Endothelial cell of umbilical vein (primary cell): ENCODE measurements at regions not wholly inside any gene's neighbourhood (a gene's known extent, or its start where the extent isn't known, plus 50 kb on each side); places are given as distances from the start of the nearest gene placed in this dataset.

ENCODE experiments used
- BruUV-seq: library from RNA; stranded (reverse); fragments of 400-500 nt; replicated peaks from 2 replicates; lab custom pipeline; 2021; lab: Mats Ljungman, UMichigan
- CTCF ChIA-PET: fragments of 300-600, 350-600 bp; sonication (Branson Sonifier 250); formaldehyde crosslinking; loops from one replicate; lab custom pipeline; 2021; ENCODE audit warnings: antibody characterized with exemption, inconsistent platforms; lab: Charles Lee
- POLR2A ChIA-PET: fragments of 300-600, 350-600 bp; sonication (Branson Sonifier 250); formaldehyde crosslinking; loops from one replicate; lab custom pipeline; 2021; ENCODE audit warnings: antibody characterized with exemption, inconsistent platforms; lab: Charles Lee
- DNase-seq: peaks from one replicate; pipeline ENCODE4 v3.0.0-alpha.2; 2011; ENCODE audit warnings: low read depth, low spot score
- FAIRE-seq: peaks from 2 replicates; lab custom pipeline; 2011; peaks lifted over from hg19 to GRCh38; lab: Jason Lieb, UNC
- H2AFZ ChIP-seq: 2 replicates; pipeline ENCODE4 v1.6.0; 2012; ENCODE audit warnings: low read depth, low read length, control low read depth, inconsistent platforms
- H3K27ac ChIP-seq: 2 replicates; pipeline ENCODE4 v1.5.1; 2011; ENCODE audit warnings: low read depth, mild to moderate bottlenecking, control low read depth, low read length, moderate library complexity; ENCODE audit not compliant: insufficient read depth
- H3K27me3 ChIP-seq, 2 experiments: 2 replicates each; pipeline versions ENCODE4 v1.6.0 to v1.6.1; 2011; ENCODE audit warnings: low read length in 2 of 2, mixed read lengths in 1 of 2; ENCODE audit not compliant: control insufficient read depth in 2 of 2, insufficient read depth in 2 of 2
- H3K36me3 ChIP-seq, 2 experiments: 2 replicates in 1 of 2; 3 replicates in 1 of 2; pipeline ENCODE4 v1.5.1; 2011; ENCODE audit warnings: low read length in 2 of 2, mild to moderate bottlenecking in 1 of 2, moderate library complexity in 1 of 2; ENCODE audit not compliant: control insufficient read depth in 2 of 2, insufficient read depth in 2 of 2; ENCODE audit errors: extremely low read depth in 1 of 2
- H3K4me1 ChIP-seq: 3 replicates; pipeline ENCODE4 v1.5.1; 2011; ENCODE audit warnings: mild to moderate bottlenecking, low read length; ENCODE audit not compliant: control insufficient read depth, insufficient read depth; ENCODE audit errors: extremely low read depth
- H3K4me2 ChIP-seq: 2 replicates; pipeline ENCODE4 v1.6.1; 2011; ENCODE audit warnings: low read length, control low read depth, mixed read lengths; ENCODE audit not compliant: insufficient read depth
- H3K4me3 ChIP-seq, 3 experiments: fragments of 200-600 bp in 1 of 3; sonication (generic), shearing (Covaris generic) in 1 of 3; replicated peaks in 1 of 3; 2 replicates each; pipeline ENCODE4 v1.5.1; 2011 to 2016; ENCODE audit warnings: control low read depth in 3 of 3, low read length in 3 of 3, mild to moderate bottlenecking in 2 of 3, inconsistent platforms in 1 of 3, low read depth in 1 of 3, moderate library complexity in 1 of 3; ENCODE audit not compliant: insufficient read depth in 1 of 3
- H3K79me2 ChIP-seq: 2 replicates; pipeline ENCODE4 v1.6.0; 2012; ENCODE audit warnings: low read length, inconsistent platforms; ENCODE audit not compliant: control insufficient read depth, insufficient read depth
- H3K9ac ChIP-seq: replicated peaks from 2 replicates; pipeline ENCODE3; 2011; ENCODE audit warnings: low read length, control low read depth; ENCODE audit not compliant: insufficient read depth; ENCODE audit errors: extremely low read depth
- H3K9me1 ChIP-seq: replicated peaks from 3 replicates; pipeline ENCODE4 v1.6.0; 2011; ENCODE audit warnings: mild to moderate bottlenecking, low read length; ENCODE audit not compliant: control insufficient read depth, insufficient read depth; ENCODE audit errors: extremely low read depth
- H3K9me3 ChIP-seq: replicated peaks from 2 replicates; pipeline ENCODE4 v1.5.1; 2012; ENCODE audit warnings: low read length, inconsistent platforms; ENCODE audit not compliant: control insufficient read depth, insufficient read depth
- H4K20me1 ChIP-seq: replicated peaks from 2 replicates; pipeline ENCODE3; 2011; ENCODE audit warnings: mild to moderate bottlenecking, low read length; ENCODE audit not compliant: control insufficient read depth, insufficient read depth; ENCODE audit errors: extremely low read depth
- CTCF ChIP-seq, 2 donors: IDR thresholded peaks; 1 replicate in 1 of 2; 2 replicates in 1 of 2; pipeline ENCODE4 v1.5.1; 2011; ENCODE audit warnings: low read length in 2 of 2, mild to moderate bottlenecking in 2 of 2, moderate library complexity in 2 of 2, control low read depth in 1 of 2, inconsistent platforms in 1 of 2, low read depth in 1 of 2; ENCODE audit not compliant: insufficient read depth in 1 of 2; ENCODE audit errors: extremely low read depth in 1 of 2
- EZH2 ChIP-seq: IDR thresholded peaks from 2 replicates; pipeline ENCODE4 v1.6.1; 2012; ENCODE audit warnings: borderline replicate concordance, low read depth, mild to moderate bottlenecking, moderate library complexity, low read length, inconsistent platforms; ENCODE audit not compliant: severe bottlenecking
- FOS ChIP-seq: IDR thresholded peaks from 2 replicates; pipeline ENCODE4 v1.6.1; 2011; ENCODE audit warnings: mild to moderate bottlenecking, low read length, moderate library complexity, borderline replicate concordance; ENCODE audit not compliant: insufficient read depth
- GATA2 ChIP-seq: IDR thresholded peaks from 2 replicates; pipeline ENCODE4 v1.7.0; 2011; ENCODE audit warnings: low read depth, mild to moderate bottlenecking, moderate library complexity, mixed read lengths, low read length; ENCODE audit not compliant: insufficient read length, insufficient read depth
- JUN ChIP-seq: IDR thresholded peaks from 2 replicates; pipeline ENCODE4 v1.6.1; 2011; ENCODE audit warnings: borderline replicate concordance, low read depth; ENCODE audit not compliant: insufficient read length, insufficient read depth
- MYC ChIP-seq: IDR thresholded peaks from one replicate; pipeline ENCODE4 v1.6.1; 2011; ENCODE audit warnings: mild to moderate bottlenecking, low read depth, low read length
- POLR2A ChIP-seq: IDR thresholded peaks from 2 replicates; pipeline ENCODE4 v1.6.1; 2012; ENCODE audit warnings: low read depth, mild to moderate bottlenecking, control low read depth, low read length
- POLR2AphosphoS5 ChIP-seq: IDR thresholded peaks from 2 replicates; pipeline ENCODE4 v1.6.1; 2012; ENCODE audit warnings: low read depth, mild to moderate bottlenecking, control low read depth, low read length, moderate library complexity; ENCODE audit not compliant: insufficient read depth
- dilution Hi-C: fragments of 300-500 bp; cut with MboI; formaldehyde crosslinking; loops from one replicate; pipeline ENCODE4 v1.15.0; 2019; ENCODE audit warnings: low sequenced_read_pairs; ENCODE audit not compliant: extremely low pct_ligation_motif_present
- intact Hi-C: fragments of 100-400 bp; cut with micrococcal nuclease; formaldehyde crosslinking; loops from one replicate; pipeline ENCODE4 v1.10.0; 2022
- TF ChIP-seq, protein P1 (sequence below): IDR thresholded peaks from 2 replicates; pipeline ENCODE4 v1.6.1; 2011; ENCODE audit not compliant: insufficient read depth, insufficient read length

DNA sequence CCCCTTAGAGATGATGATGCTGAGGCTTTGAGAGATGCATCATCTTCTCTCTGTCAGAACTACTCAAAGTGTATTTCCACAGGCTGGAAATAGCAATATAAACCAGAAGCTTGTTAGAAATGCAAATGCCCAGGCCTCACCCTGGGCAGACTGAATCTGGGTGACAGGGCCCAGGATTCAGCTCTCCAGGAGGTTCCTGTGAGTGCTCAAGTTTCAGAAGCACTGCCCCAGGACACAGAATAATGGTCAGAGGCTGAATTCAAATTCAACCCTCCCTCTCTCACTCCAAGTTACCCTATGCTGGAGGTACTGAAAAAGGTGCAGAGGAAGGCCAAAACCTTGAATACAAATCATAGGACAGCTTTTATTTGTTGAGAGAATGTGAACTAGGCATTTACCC is 98.5 kb upstream of the NGF start:
- BruUV-seq, result no TSS peak
- Histone ChIP-seq H3K36me3 (no peaks in the 10 kb centered on the region), H3K9ac (no peak overlapping the region), H3K4me1 (no peaks in the 10 kb centered on the region), H3K9me1 (no peaks in the 10 kb centered on the region), H3K27me3 (no peaks in the 10 kb centered on the region), H3K4me2 (no peak overlapping the region), H3K9me3 (no peaks in the 10 kb centered on the region), H3K79me2 (no peaks in the 10 kb centered on the region), H3K27ac (no peak overlapping the region), H2AFZ (no peak overlapping the region), H3K4me3 (no peak overlapping the region), H4K20me1 (no peaks in the 10 kb centered on the region)
- ChIA-PET POLR2A (no interaction called here), CTCF (no interaction called here)
- DNase-seq, result no peak
- no peak for FAIRE-seq
- intact Hi-C loops (no loop called here), dilution Hi-C loops (no loop called here)
- TF ChIP-seq MYC, result no peak
- TF ChIP-seq CTCF (IDR thresholded peaks at IDR 0.05; ENCODE audit: extremely low read depth in 1 of 2, insufficient read depth in 1 of 2, low read depth in 1 of 2, low read length in 2 of 2), result no peak
- no peak for TF ChIP-seq GATA2
- no peak for TF ChIP-seq FOS
- no peak for TF ChIP-seq POLR2A

GRCh38 chr1:115433483-115433882 is 95.4 kb upstream of the NGF start:
- Histone ChIP-seq H3K9ac (no peak overlapping the region), H2AFZ (no peak overlapping the region), H3K4me1 (peaks cover 15% of the 10 kb centered on the region), H3K27me3 (no peaks in the 10 kb centered on the region), H3K27ac (no peak overlapping the region), H4K20me1 (no peaks in the 10 kb centered on the region), H3K4me3 (no peak overlapping the region), H3K79me2 (no peaks in the 10 kb centered on the region), H3K4me2 (no peak overlapping the region), H3K36me3 (no peaks in the 10 kb centered on the region), H3K9me1 (no peaks in the 10 kb centered on the region), H3K9me3 (no peaks in the 10 kb centered on the region)
- dilution Hi-C loops (no loop called here), intact Hi-C loops (no loop called here)
- TF ChIP-seq GATA2, result no peak
- TF ChIP-seq, protein P1, sequence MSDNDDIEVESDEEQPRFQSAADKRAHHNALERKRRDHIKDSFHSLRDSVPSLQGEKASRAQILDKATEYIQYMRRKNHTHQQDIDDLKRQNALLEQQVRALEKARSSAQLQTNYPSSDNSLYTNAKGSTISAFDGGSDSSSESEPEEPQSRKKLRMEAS, result no peak
- no peak for TF ChIP-seq POLR2A
- no peak for TF ChIP-seq POLR2AphosphoS5
- no peak for TF ChIP-seq MYC
- no peak for TF ChIP-seq EZH2
- no peak for TF ChIP-seq JUN
- no peak for TF ChIP-seq CTCF (IDR thresholded peaks at IDR 0.05; ENCODE audit: extremely low read depth in 1 of 2, insufficient read depth in 1 of 2, low read depth in 1 of 2, low read length in 2 of 2)
- no peak for TF ChIP-seq FOS
- POLR2A ChIA-PET, result no interaction called here
- no TSS peak for BruUV-seq
- FAIRE-seq (no peak), DNase-seq (no peak)
- CTCF ChIA-PET, result no interaction called here
